GM10266 (cell line): ENCODE measurements at regions not wholly inside any gene's neighbourhood (a gene's known extent, or its start where the extent isn't known, plus 50 kb on each side); places are given as distances from the start of the nearest gene placed in this dataset.

Experiments
- DNase-seq: peaks from one replicate; pipeline ENCODE4 v3.0.0; 2012; ENCODE audit errors: extremely low spot score
- TF ChIP-seq, protein P1 (sequence below): IDR thresholded peaks from 2 replicates; pipeline ENCODE4 v1.5.1; 2012; ENCODE audit warnings: mild to moderate bottlenecking, low read depth; ENCODE audit not compliant: control insufficient read depth, insufficient read depth; ENCODE audit errors: missing control alignments

DNA sequence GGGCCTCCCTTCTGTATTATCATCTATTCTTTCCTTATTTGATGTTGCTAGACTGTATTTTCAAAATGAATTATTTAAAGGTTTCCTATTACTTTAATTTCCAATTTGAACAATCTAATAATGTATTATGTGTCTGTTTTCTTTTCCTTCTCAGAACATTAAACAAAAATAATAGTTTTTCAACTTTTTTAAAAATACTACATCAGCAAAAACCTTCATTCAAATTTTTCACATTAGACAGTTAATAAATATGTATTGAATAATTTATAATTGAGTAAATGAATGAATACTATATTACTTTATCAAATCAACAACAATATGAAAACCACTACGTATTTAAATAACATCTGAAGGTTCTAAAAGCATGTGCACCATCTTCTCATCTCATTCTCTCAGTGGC is 644.1 kb upstream of the SEMA3D start:
- TF ChIP-seq, protein P1, sequence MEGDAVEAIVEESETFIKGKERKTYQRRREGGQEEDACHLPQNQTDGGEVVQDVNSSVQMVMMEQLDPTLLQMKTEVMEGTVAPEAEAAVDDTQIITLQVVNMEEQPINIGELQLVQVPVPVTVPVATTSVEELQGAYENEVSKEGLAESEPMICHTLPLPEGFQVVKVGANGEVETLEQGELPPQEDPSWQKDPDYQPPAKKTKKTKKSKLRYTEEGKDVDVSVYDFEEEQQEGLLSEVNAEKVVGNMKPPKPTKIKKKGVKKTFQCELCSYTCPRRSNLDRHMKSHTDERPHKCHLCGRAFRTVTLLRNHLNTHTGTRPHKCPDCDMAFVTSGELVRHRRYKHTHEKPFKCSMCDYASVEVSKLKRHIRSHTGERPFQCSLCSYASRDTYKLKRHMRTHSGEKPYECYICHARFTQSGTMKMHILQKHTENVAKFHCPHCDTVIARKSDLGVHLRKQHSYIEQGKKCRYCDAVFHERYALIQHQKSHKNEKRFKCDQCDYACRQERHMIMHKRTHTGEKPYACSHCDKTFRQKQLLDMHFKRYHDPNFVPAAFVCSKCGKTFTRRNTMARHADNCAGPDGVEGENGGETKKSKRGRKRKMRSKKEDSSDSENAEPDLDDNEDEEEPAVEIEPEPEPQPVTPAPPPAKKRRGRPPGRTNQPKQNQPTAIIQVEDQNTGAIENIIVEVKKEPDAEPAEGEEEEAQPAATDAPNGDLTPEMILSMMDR, result no peak
- DNase-seq, result no peak

DNA sequence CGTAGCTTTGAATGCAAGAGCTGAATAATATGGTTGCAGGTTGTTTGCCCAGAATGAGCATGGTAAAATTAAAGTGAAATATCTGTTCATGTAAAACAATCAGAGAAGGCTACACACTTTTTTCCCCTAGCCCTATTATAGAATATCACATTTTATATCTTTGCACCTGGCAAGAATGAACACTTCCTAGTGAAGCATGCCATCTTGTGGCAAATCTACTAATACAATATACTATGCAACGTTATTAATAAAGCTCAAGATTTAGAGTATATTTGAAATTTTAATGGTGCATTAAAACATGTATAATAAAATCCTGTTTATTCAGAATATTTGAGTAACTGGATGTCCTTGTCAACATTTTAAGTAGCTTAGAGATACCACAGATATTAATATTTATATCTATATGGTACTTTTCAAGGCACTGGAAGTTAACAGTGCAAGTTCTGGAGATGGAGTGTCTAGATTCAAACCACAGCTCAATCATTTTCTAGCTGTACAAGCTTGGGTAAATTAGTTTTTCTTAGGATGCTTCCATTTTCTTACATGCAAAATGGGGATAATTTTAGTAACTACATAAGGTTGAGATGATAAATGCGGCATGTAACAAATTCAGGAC is 643.1 kb upstream of the SEMA3D start:
- no peak for DNase-seq
- TF ChIP-seq, protein P1, result no peak

DNA sequence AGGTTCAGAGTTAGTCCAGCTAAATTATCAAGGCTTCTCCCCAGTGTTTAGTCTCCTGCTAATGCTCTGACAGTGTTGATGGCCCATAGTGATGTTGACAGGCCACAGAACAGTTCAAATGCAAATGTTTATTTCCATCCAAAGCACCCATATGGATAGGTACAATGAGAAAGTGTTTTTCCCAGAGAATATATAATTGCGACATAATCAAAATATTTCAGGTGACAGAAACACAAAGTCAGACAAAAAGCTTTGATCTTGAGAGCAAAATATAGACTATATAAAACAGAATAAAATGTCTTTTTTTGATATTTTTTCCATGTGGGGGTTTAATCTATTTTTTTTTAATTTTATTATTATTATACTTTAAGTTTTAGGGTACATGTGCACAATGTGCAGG is 642.3 kb upstream of the SEMA3D start:
- no peak for DNase-seq
- TF ChIP-seq, protein P1, result no peak

DNA sequence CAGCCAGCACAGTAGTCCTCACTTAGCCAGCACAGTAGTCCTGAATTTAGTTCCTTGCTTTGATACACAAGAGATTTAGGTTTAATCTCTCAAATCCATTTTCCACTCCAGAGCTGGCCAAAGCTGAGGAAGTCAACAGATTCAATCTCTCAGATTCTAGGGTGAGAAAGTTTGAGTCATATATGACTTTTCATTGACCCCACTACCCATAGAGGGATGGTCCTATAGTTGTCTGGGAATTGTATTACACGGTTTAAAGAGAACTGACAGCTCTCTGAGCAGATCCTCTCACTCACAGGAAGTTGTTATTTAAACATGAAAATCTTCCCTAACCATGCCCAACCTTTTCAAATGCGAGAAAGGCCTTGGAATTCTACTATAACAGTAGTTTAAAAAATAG is 641.8 kb upstream of the SEMA3D start:
- no peak for DNase-seq
- TF ChIP-seq, protein P1, result no peak

DNA sequence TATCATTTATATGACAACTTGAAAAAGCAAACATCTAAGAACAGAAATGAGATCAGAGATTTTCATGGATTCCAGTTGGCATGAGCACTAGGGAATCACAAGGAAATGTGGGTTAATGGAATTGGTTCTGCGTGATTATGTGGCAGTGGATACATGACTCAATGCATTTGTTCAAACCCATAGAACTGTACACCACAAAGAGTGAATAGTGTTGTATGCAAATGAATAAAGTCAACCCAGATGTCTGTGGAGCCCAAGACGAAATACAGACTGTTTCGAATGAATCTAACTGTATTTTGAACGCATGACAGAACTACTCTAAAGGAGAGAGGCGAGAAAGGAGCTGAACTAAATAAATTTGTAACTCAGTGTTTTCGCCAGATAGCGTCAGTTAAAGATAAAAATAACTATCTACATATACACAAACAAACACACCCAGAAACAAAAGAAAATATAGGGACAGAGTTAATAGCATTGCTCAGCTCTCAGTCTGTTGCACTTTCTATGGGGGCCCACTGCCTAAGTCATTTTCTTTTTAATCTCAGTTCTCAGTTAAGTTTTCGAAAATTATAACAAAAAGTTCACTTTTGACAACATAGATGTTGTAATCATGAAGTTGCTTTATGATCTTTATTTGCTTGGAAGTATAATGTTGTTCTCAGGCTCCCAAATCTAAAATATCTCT is 636.7 kb upstream of the SEMA3D start:
- DNase-seq, result no peak
- TF ChIP-seq, protein P1, result no peak

DNA sequence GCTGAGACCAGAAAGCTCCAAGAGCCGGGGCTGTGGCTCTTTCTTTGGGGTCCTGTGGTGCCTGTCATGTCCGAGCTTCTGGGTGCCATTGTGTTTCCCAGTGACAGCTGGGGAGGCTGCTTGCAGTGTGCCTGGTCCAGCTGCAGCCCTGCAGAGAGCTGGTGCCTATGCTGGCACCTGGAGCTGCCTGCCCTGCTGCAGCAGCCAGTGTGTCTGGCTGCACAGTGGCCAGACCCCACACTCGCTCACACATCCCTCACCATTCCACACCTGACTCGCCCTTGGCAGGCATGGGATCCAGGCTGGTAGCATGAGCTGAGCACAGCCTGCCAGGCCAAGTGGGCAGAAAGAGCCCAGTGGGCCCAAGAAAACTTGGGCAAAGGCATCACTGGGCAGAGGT is 635.1 kb upstream of the SEMA3D start:
- no peak for DNase-seq
- TF ChIP-seq, protein P1, result no peak

DNA sequence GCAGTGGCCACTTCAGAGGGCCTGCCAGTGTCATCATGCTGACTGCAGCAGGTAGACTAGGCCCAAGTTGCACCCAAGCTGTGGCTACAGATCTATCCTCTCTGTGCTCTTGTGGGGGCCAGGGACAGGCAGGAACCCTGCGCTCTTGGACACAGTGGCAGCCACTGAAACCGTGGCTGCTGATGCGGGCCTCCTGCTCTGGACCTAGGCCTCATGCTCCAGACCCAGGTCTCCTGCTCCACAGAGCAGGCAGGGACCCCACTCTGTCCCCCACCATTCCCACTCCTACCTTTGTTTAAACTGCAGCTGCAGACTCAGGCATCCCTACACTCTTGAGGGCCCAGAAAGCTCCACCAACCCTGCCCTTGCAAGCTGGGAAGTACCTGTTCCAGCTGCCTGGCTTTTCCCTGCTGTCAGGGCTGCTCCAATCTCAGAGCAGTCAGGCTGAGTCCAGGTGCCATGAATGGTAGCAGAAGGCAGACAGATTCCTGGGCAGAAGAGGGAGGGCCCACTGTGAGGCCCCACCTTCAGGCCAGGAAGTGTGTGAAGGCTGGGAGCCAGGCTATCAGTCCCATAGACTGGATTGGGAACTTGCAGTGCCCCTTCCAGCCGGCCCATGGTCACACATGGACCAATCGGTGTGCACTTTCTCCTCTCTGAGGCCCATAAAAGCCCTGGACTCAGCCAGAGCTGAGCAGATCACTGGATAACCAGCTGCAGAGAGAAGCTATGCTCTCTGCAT is 634.0 kb upstream of the SEMA3D start:
- TF ChIP-seq, protein P1, result no peak
- no peak for DNase-seq
